Osteocyte (in vitro differentiated cells): ENCODE measurements at regions not wholly inside any gene's neighbourhood (a gene's known extent, or its start where the extent isn't known, plus 50 kb on each side); places are given as distances from the start of the nearest gene placed in this dataset.

Experiments
- DNase-seq: peaks from one replicate; pipeline ENCODE4 v3.0.0; 2021; ENCODE audit warnings: mixed read lengths; ENCODE audit not compliant: unreplicated experiment; ENCODE audit errors: extremely low spot score
- H3K27ac Mint-ChIP-seq: one replicate; pipeline ENCODE4 v1.8.0; 2021; ENCODE audit warnings: mild to moderate bottlenecking, mixed read lengths; ENCODE audit not compliant: unreplicated experiment
- H3K27me3 Mint-ChIP-seq: one replicate; pipeline ENCODE4 v1.8.0; 2021; ENCODE audit warnings: mixed read lengths; ENCODE audit not compliant: unreplicated experiment
- H3K36me3 Mint-ChIP-seq: one replicate; pipeline ENCODE4 v1.8.0; 2021; ENCODE audit warnings: mixed read lengths; ENCODE audit not compliant: unreplicated experiment
- H3K4me1 Mint-ChIP-seq: one replicate; pipeline ENCODE4 v1.8.0; 2021; ENCODE audit warnings: mixed read lengths; ENCODE audit not compliant: unreplicated experiment
- H3K4me3 Mint-ChIP-seq: one replicate; pipeline ENCODE4 v1.8.0; 2021; ENCODE audit warnings: mild to moderate bottlenecking, moderate library complexity, mixed read lengths; ENCODE audit not compliant: unreplicated experiment
- H3K9me3 Mint-ChIP-seq: one replicate; pipeline ENCODE4 v1.8.0; 2021; ENCODE audit warnings: mixed read lengths; ENCODE audit not compliant: unreplicated experiment
- CTCF ChIP-seq: fragments of 200-600 bp; sonication (generic); IDR thresholded peaks from 2 replicates; pipeline ENCODE4 v1.5.0; 2021; ENCODE audit warnings: antibody characterized with exemption, mild to moderate bottlenecking, moderate library complexity

- Mint-ChIP-seq H3K4me1 (no peaks in the 10 kb centered on the region), H3K9me3 (no peaks in the 10 kb centered on the region), H3K36me3 (no peaks in the 10 kb centered on the region), H3K27me3 (no peaks in the 10 kb centered on the region), H3K4me3 (no peak overlapping the region), H3K27ac (no peak overlapping the region)
- TF ChIP-seq CTCF, result no peak
- no peak for DNase-seq
These were observed 362.4 kb downstream of the MID1IP1 start for GRCh38 chrX:39163581-39164126.

- no peak for TF ChIP-seq CTCF
- H3K4me3 Mint-ChIP-seq, result no peak overlapping the region
- no peak for DNase-seq
- no peaks in the 10 kb centered on the region for H3K9me3 Mint-ChIP-seq
- no peak overlapping the region for H3K27ac Mint-ChIP-seq
- no peaks in the 10 kb centered on the region for H3K27me3 Mint-ChIP-seq
- H3K4me1 Mint-ChIP-seq, result no peaks in the 10 kb centered on the region
- H3K36me3 Mint-ChIP-seq, result no peaks in the 10 kb centered on the region
These were observed 363.0 kb downstream of the MID1IP1 start for GRCh38 chrX:39164212-39164611.

- Mint-ChIP-seq H3K27ac (no peak overlapping the region), H3K4me3 (no peak overlapping the region), H3K9me3 (no peaks in the 10 kb centered on the region), H3K27me3 (no peaks in the 10 kb centered on the region), H3K4me1 (no peaks in the 10 kb centered on the region), H3K36me3 (no peaks in the 10 kb centered on the region)
- TF ChIP-seq CTCF, result no peak
- no peak for DNase-seq
These were observed 363.9 kb downstream of the MID1IP1 start for GRCh38 chrX:39165185-39165584.

- TF ChIP-seq CTCF, result no peak
- no peak overlapping the region for H3K27ac Mint-ChIP-seq
- H3K27me3 Mint-ChIP-seq, result no peaks in the 10 kb centered on the region
- H3K9me3 Mint-ChIP-seq, result no peaks in the 10 kb centered on the region
- H3K4me3 Mint-ChIP-seq, result no peak overlapping the region
- no peak for DNase-seq
- no peaks in the 10 kb centered on the region for H3K4me1 Mint-ChIP-seq
- H3K36me3 Mint-ChIP-seq, result no peaks in the 10 kb centered on the region
These were observed 364.5 kb downstream of the MID1IP1 start for GRCh38 chrX:39165773-39166172.

- Mint-ChIP-seq H3K27me3 (no peaks in the 10 kb centered on the region), H3K9me3 (no peaks in the 10 kb centered on the region), H3K4me3 (no peak overlapping the region), H3K36me3 (no peaks in the 10 kb centered on the region), H3K4me1 (no peaks in the 10 kb centered on the region), H3K27ac (no peak overlapping the region)
- DNase-seq, result no peak
- no peak for TF ChIP-seq CTCF
These were observed 366.5 kb downstream of the MID1IP1 start for GRCh38 chrX:39167791-39168190.
